Stromal cell of bone marrow (primary cell): ENCODE measurements at regions not wholly inside any gene's neighbourhood (a gene's known extent, or its start where the extent isn't known, plus 50 kb on each side); places are given as distances from the start of the nearest gene placed in this dataset.

Source experiments
- DNase-seq: peaks from one replicate; pipeline ENCODE4 v3.0.0-alpha.2; 2012; ENCODE audit warnings: low read depth

DNA sequence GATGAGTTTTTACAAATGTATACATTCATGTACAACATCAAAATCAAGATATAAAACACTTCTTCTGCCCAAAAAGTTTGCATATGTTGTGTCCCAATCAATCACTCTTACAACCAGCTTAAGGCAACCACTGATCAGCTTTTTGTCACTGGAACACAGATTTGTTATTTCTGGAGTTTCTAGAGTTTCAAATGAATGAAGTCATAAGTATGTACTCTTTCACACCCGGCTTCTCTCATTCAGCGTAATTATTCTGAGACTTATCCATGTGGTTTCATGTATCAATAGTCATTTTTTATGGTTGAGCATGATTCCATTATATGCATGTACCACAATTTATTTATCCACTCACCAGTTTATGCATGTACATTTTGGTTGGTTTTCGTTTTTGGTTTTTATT, 53.0 kb upstream of the CORO2B start:
- no peak for DNase-seq

DNA sequence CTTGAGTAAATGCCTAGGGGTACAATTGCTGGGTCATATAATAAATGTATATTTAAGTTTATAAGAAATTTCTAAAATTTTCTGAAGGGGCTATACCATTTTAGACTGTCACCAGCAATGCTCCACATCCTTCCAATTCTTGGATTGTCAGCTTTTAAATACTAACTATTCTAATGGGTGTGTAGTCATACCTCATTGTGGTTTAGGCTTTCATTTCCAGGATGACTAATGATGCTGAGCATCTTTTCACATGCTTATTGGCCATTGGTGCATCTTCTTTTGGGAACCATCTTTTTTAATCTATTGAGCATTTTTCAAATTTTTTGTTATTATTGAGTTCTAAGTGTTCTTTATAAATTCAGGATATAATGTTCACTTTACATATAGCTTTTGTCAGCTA, 52.5 kb upstream of the CORO2B start:
- DNase-seq = peak; percentile 70

DNA sequence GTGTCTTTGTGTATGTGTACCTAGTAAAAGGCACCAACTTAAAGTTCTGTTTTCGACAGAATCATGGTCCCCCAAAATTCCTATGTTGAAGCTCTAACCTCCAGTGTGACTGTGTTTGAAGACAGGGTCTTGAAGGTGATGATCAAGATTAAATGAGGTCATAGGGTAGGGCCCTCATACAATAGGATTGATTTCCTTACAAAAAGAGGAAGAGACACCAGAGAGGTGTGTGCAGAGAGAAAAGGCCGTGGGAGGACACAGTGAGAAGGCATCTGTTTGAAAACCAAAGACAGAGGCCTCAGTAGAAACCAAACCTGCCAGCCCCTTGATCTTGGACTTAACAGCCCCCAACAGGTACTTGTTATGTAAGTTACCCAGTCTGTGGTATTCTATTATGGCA, 52.0 kb upstream of the CORO2B start:
- no peak for DNase-seq

DNA sequence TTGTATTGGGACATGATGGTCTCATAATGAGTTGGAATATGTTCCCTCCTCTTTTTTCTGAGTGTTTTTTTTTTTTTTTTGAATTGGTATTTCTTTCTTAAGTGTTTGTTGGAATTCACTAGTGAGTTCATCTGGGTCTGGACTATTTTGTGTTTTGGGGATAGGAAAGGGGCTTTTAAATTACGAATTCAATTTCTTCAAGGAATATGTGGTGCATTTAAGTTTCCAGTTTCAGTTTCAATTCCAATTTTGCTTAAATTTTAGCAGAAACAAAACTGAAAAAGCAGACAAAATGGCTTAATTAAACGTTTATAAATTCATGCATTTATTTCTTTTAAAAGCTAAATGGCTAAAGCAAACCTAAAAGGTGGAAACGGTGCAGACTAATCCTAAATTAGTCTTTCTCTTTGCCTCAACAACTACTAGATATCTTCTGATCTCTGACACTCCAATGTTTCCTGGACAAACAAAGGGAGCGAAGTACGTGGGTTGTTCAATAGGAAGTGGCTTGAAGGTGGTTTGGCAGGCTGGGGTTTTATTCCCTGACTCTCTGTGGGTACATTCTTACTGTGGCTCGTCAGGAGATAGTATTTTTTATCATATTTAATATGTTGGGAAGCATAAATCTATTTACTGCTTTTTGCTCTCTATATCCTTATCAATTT, 50.0 kb upstream of the CORO2B start:
- DNase-seq = no peak
